ENCODE measurements at regions not wholly inside any gene's neighbourhood (a gene's known extent, or its start where the extent isn't known, plus 50 kb on each side); places are given as distances from the start of the nearest gene placed in this dataset.

DNA sequence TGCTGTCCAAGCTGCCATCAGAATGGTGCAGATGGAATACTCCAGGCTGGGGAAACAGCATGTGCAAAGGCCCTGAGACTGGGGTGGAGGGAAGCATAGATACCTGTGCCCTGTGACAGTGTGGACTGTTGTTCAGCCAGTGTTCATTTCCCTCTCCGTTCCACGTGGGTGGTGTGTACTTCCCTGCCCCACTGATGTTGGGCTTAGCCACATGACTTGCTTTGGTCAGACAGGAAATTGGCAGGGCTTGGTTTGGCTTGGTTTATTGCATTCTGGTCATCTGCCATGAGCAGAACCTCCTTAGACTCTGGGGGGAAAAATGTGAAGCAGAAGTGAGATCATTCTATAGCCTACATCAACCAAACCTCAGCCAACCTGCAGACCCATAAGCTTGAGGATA, 102.4 kb upstream of the IGSF21 start:
- Histone ChIP-seq H3K4me1 (no peaks in the 10 kb centered on the region), H3K9me3 (no peaks in the 10 kb centered on the region), H3K27me3 (replicated peaks; ENCODE audit: control insufficient read depth, insufficient read depth, low read length) (peaks cover 1% of the 10 kb centered on the region; the same call in 1 of the 2 replicates), H3K4me3 (ENCODE audit: low read depth, low read length) (no peak overlapping the region), H3K36me3 (ENCODE audit: control insufficient read depth, insufficient read depth, low read length) (no peaks in the 10 kb centered on the region)
- no peak overlapping the region for H3K4me3 Mint-ChIP-seq (ENCODE audit: unreplicated experiment)
- ChIA-PET POLR2A (no interaction called here), CTCF (no interaction called here)
- peaks cover 15% of the 10 kb centered on the region for H3K27me3 Mint-ChIP-seq (ENCODE audit: insufficient read depth, unreplicated experiment)
- H3K4me1 Mint-ChIP-seq (ENCODE audit: low read depth, unreplicated experiment), result no peaks in the 10 kb centered on the region
- H3K9me3 Mint-ChIP-seq (ENCODE audit: unreplicated experiment), result no peaks in the 10 kb centered on the region
- BruUV-seq (replicated peaks), result no TSS peak
- TF ChIP-seq, protein P1, sequence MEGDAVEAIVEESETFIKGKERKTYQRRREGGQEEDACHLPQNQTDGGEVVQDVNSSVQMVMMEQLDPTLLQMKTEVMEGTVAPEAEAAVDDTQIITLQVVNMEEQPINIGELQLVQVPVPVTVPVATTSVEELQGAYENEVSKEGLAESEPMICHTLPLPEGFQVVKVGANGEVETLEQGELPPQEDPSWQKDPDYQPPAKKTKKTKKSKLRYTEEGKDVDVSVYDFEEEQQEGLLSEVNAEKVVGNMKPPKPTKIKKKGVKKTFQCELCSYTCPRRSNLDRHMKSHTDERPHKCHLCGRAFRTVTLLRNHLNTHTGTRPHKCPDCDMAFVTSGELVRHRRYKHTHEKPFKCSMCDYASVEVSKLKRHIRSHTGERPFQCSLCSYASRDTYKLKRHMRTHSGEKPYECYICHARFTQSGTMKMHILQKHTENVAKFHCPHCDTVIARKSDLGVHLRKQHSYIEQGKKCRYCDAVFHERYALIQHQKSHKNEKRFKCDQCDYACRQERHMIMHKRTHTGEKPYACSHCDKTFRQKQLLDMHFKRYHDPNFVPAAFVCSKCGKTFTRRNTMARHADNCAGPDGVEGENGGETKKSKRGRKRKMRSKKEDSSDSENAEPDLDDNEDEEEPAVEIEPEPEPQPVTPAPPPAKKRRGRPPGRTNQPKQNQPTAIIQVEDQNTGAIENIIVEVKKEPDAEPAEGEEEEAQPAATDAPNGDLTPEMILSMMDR (IDR thresholded peaks at IDR 0.05; ENCODE audit: insufficient read depth in 1 of 2, low read depth in 1 of 2, low read length in 1 of 2, severe bottlenecking in 1 of 2, unreplicated experiment in 1 of 2), result no peak
- no peak overlapping the region for H3K27ac Mint-ChIP-seq (ENCODE audit: unreplicated experiment)
- no peak for DNase-seq
- H3K36me3 Mint-ChIP-seq (ENCODE audit: insufficient read depth, unreplicated experiment), result no peaks in the 10 kb centered on the region
- intact Hi-C loops (cut with micrococcal nuclease; ENCODE audit: unreplicated experiment), result no loop called here

DNA sequence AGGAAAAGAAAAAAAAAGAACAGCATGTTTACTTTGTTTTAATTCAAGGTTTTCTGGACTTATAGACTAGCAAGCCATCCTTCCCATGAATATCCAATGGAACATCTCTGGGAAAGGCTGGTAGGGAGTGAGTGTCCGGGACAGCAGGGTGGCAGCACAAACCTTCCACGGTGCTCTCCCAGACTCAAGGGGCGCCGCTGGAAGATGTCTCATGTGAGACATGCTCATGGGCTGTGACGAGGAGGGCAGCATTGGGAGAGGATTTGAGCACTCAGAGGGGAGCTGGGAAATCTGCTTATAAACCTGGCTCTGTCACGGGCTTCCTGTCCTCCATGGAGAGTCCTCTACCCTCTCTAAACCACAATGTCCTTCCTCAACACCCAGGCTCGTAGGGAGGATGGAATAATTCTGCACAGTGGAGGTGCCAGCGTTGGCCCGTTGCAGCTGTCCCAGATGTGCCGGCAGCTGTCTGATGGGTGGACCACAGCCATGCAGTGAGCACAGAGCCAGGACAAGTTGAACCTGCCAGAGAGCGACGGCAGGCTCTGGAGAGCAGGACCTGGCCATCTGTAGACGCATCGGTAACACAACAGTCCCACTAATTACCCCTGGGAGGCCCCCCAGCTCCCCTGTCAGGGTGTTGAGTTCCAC, 100.1 kb upstream of the IGSF21 start:
- no TSS peak for BruUV-seq (replicated peaks)
- no peaks in the 10 kb centered on the region for H3K36me3 Mint-ChIP-seq (ENCODE audit: insufficient read depth, unreplicated experiment)
- H3K27me3 Mint-ChIP-seq (ENCODE audit: insufficient read depth, unreplicated experiment), result peaks cover 13% of the 10 kb centered on the region
- Histone ChIP-seq H3K9me3 (no peaks in the 10 kb centered on the region), H3K4me1 (no peaks in the 10 kb centered on the region), H3K27me3 (replicated peaks; ENCODE audit: control insufficient read depth, insufficient read depth, low read length) (peaks cover 1% of the 10 kb centered on the region; the same call in 1 of the 2 replicates), H3K4me3 (ENCODE audit: low read depth, low read length) (no peak overlapping the region), H3K36me3 (ENCODE audit: control insufficient read depth, insufficient read depth, low read length) (no peaks in the 10 kb centered on the region)
- intact Hi-C loops (cut with micrococcal nuclease; ENCODE audit: unreplicated experiment), result no loop called here
- ChIA-PET CTCF (no interaction called here), POLR2A (no interaction called here)
- no peak overlapping the region for H3K4me3 Mint-ChIP-seq (ENCODE audit: unreplicated experiment)
- no peak overlapping the region for H3K27ac Mint-ChIP-seq (ENCODE audit: unreplicated experiment)
- no peaks in the 10 kb centered on the region for H3K9me3 Mint-ChIP-seq (ENCODE audit: unreplicated experiment)
- H3K4me1 Mint-ChIP-seq (ENCODE audit: low read depth, unreplicated experiment), result no peaks in the 10 kb centered on the region
- no peak for DNase-seq
- TF ChIP-seq, protein P1 (IDR thresholded peaks at IDR 0.05; ENCODE audit: insufficient read depth in 1 of 2, low read depth in 1 of 2, low read length in 1 of 2, severe bottlenecking in 1 of 2, unreplicated experiment in 1 of 2), result no peak

DNA sequence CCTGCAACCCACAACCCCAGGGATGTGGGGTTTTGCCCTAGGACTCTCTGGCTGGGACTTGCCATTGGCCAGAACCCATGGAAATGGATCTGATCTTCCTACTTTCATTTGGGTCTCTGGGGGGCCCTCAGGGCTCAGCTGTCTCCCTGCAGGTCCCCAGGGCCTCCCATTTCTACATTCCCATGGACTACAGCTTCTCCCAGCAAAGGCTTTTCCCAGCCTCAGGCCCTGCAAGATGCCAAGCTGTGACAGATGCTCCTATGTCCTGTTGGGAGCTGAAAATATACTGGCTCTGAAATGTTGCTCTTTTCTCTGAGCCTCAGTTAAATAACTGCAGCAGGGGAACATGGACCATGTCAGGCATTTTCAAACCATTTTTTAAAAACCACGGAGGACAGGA, 99.5 kb upstream of the IGSF21 start:
- no peak overlapping the region for H3K4me3 ChIP-seq (ENCODE audit: low read depth, low read length)
- peaks cover 12% of the 10 kb centered on the region for H3K27me3 Mint-ChIP-seq (ENCODE audit: insufficient read depth, unreplicated experiment)
- H3K4me3 Mint-ChIP-seq (ENCODE audit: unreplicated experiment), result no peak overlapping the region
- TF ChIP-seq, protein P1 (IDR thresholded peaks at IDR 0.05; ENCODE audit: insufficient read depth in 1 of 2, low read depth in 1 of 2, low read length in 1 of 2, severe bottlenecking in 1 of 2, unreplicated experiment in 1 of 2), result no peak
- H3K27me3 ChIP-seq (replicated peaks; ENCODE audit: control insufficient read depth, insufficient read depth, low read length), result peaks cover 1% of the 10 kb centered on the region; the same call in 1 of the 2 replicates
- no peaks in the 10 kb centered on the region for H3K9me3 Mint-ChIP-seq (ENCODE audit: unreplicated experiment)
- no peak for DNase-seq
- ChIA-PET CTCF (no interaction called here), POLR2A (no interaction called here)
- H3K4me1 Mint-ChIP-seq (ENCODE audit: low read depth, unreplicated experiment), result no peaks in the 10 kb centered on the region
- H3K4me1 ChIP-seq, result no peaks in the 10 kb centered on the region
- intact Hi-C loops (cut with micrococcal nuclease; ENCODE audit: unreplicated experiment), result no loop called here
- H3K36me3 ChIP-seq (ENCODE audit: control insufficient read depth, insufficient read depth, low read length), result no peaks in the 10 kb centered on the region
- H3K36me3 Mint-ChIP-seq (ENCODE audit: insufficient read depth, unreplicated experiment), result no peaks in the 10 kb centered on the region
- H3K27ac Mint-ChIP-seq (ENCODE audit: unreplicated experiment), result no peak overlapping the region
- no peaks in the 10 kb centered on the region for H3K9me3 ChIP-seq
- BruUV-seq (replicated peaks), result no TSS peak

Data from Caco-2 (cell line).